Mesenchymal stem cell (in vitro differentiated cells and primary cell): ENCODE measurements at regions not wholly inside any gene's neighbourhood (a gene's known extent, or its start where the extent isn't known, plus 50 kb on each side); places are given as distances from the start of the nearest gene placed in this dataset.

Experiments
- DNase-seq: peaks from one replicate; pipeline ENCODE4 v3.0.0-alpha.2; 2013
- H2AFZ ChIP-seq: one replicate; pipeline ENCODE4 v1.6.1; 2013; ENCODE audit warnings: low read depth, mild to moderate bottlenecking, control low read depth, inconsistent platforms, low read length, moderate library complexity
- H2AK5ac ChIP-seq: 2 replicates; pipeline ENCODE4 v1.6.1; 2013; ENCODE audit warnings: low read length, moderate library complexity, mild to moderate bottlenecking, inconsistent platforms; ENCODE audit not compliant: severe bottlenecking
- H2BK120ac ChIP-seq: one replicate; pipeline ENCODE4 v1.6.1; 2013; ENCODE audit warnings: low read depth, mild to moderate bottlenecking, inconsistent platforms, low read length, moderate library complexity
- H2BK12ac ChIP-seq, 2 experiments: one replicate each; pipeline ENCODE4 v1.6.1; 2013; ENCODE audit warnings: inconsistent platforms in 2 of 2, low read length in 2 of 2, mild to moderate bottlenecking in 2 of 2, moderate library complexity in 2 of 2, control low read depth in 1 of 2
- H2BK15ac ChIP-seq: one replicate; pipeline ENCODE4 v1.6.1; 2013; ENCODE audit warnings: mild to moderate bottlenecking, low read depth, inconsistent platforms; ENCODE audit not compliant: poor library complexity, severe bottlenecking
- H2BK5ac ChIP-seq: 2 replicates; pipeline ENCODE4 v1.6.1; 2013; ENCODE audit warnings: low read depth, mild to moderate bottlenecking, low read length, control low read depth, inconsistent platforms; ENCODE audit not compliant: poor library complexity, severe bottlenecking
- H3K14ac ChIP-seq, 2 experiments: one replicate each; pipeline ENCODE4 v1.6.1; 2013; ENCODE audit warnings: inconsistent platforms in 2 of 2, low read length in 2 of 2, control low read depth in 1 of 2, mild to moderate bottlenecking in 1 of 2, moderate library complexity in 1 of 2
- H3K18ac ChIP-seq, 2 experiments: one replicate each; pipeline ENCODE4 v1.6.1; 2013; ENCODE audit warnings: inconsistent platforms in 2 of 2, low read length in 2 of 2, control low read depth in 1 of 2, low read depth in 1 of 2, mild to moderate bottlenecking in 1 of 2
- H3K23ac ChIP-seq, 2 experiments: one replicate each; pipeline ENCODE4 v1.6.1; 2013; ENCODE audit warnings: inconsistent platforms in 2 of 2, low read length in 2 of 2, mild to moderate bottlenecking in 2 of 2, moderate library complexity in 2 of 2, control low read depth in 1 of 2
- H3K27ac ChIP-seq: 2 replicates; pipeline ENCODE4 v1.5.1; 2013; ENCODE audit warnings: mild to moderate bottlenecking, moderate library complexity, low read length, control low read depth, inconsistent platforms; ENCODE audit not compliant: poor library complexity, severe bottlenecking
- H3K27me3 ChIP-seq, 2 experiments: 2 replicates each; pipeline versions ENCODE4 v1.6.1 to v1.7.0; 2013; ENCODE audit warnings: low read length in 2 of 2, mild to moderate bottlenecking in 2 of 2, moderate library complexity in 2 of 2, control low read depth in 1 of 2, inconsistent platforms in 1 of 2; ENCODE audit not compliant: control insufficient read depth in 1 of 2, insufficient read depth in 1 of 2
- H3K36me3 ChIP-seq, 2 experiments: 2 replicates each; pipeline versions ENCODE4 v1.6.1 to v1.7.0; 2013; ENCODE audit warnings: low read length in 2 of 2, control low read depth in 1 of 2, inconsistent platforms in 1 of 2, low read depth in 1 of 2, mild to moderate bottlenecking in 1 of 2; ENCODE audit not compliant: insufficient read depth in 2 of 2, control insufficient read depth in 1 of 2
- H3K4ac ChIP-seq, 2 experiments: one replicate each; pipeline ENCODE4 v1.6.1; 2013; ENCODE audit warnings: inconsistent platforms in 2 of 2, low read length in 2 of 2, mild to moderate bottlenecking in 2 of 2, moderate library complexity in 2 of 2, control low read depth in 1 of 2, low read depth in 1 of 2
- H3K4me1 ChIP-seq: 2 replicates; pipeline ENCODE4 v1.6.1; 2013; ENCODE audit warnings: low read depth, low read length, control low read depth; ENCODE audit not compliant: control insufficient read depth, insufficient read depth
- H3K4me2 ChIP-seq: 2 replicates; pipeline ENCODE4 v1.6.1; 2013; ENCODE audit warnings: low read length, mild to moderate bottlenecking, inconsistent platforms; ENCODE audit not compliant: poor library complexity, severe bottlenecking
- H3K4me3 ChIP-seq, 2 experiments: 2 replicates each; pipeline versions ENCODE4 v1.5.1 to v1.7.0; 2013; ENCODE audit warnings: low read length in 2 of 2, mild to moderate bottlenecking in 2 of 2, control low read depth in 1 of 2, low read depth in 1 of 2; ENCODE audit not compliant: insufficient read depth in 1 of 2
- H3K79me1 ChIP-seq: replicated peaks from 2 replicates; pipeline ENCODE4 v1.6.1; 2013; ENCODE audit warnings: mild to moderate bottlenecking, control low read depth, low read length, inconsistent platforms; ENCODE audit not compliant: poor library complexity, severe bottlenecking
- H3K9ac ChIP-seq: 2 replicates; pipeline ENCODE4 v1.7.0; 2013; ENCODE audit warnings: mild to moderate bottlenecking, low read length, moderate library complexity
- H3K9me3 ChIP-seq: 2 replicates; pipeline ENCODE4 v1.7.0; 2013; ENCODE audit warnings: mild to moderate bottlenecking, low read length; ENCODE audit not compliant: control insufficient read depth
- H4K8ac ChIP-seq: one replicate; pipeline ENCODE4 v1.6.1; 2013; ENCODE audit warnings: inconsistent platforms, mild to moderate bottlenecking, low read length, moderate library complexity
- H4K91ac ChIP-seq: one replicate; pipeline ENCODE4 v1.6.1; 2013; ENCODE audit warnings: mild to moderate bottlenecking, low read length, inconsistent platforms
- WGBS: methylation state at CpG from one replicate; pipeline ENCODE4 v1.1.7; 2013; ENCODE audit warnings: mixed read lengths; 5-methylcytosine and 5-hydroxymethylcytosine counted together

DNA sequence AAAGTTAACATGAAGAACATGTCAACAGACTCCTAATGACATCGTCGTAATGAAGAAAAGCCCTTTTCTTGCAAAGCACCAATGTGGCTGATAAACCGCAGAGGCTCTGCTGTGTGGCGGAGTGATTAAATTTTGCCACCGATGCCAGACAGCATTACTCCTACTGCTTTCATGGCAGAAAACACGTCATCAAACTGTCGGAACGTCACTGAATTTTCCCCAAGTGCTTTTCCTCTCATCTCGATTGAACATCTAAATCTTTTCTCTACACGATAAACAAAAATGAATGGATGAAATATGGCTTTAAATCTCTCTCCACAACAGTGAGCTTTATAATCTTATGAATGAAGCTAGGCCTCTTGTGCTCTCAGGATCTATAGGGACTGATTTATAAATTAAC, 159.8 kb upstream of the REG3G start:
- H3K27me3 ChIP-seq: no peaks in the 10 kb centered on the region
- H3K9ac ChIP-seq: no peak overlapping the region
- no peak overlapping the region for H3K18ac ChIP-seq
- H2AFZ ChIP-seq: no peak overlapping the region
- H3K27ac ChIP-seq: no peak overlapping the region
- H3K4me3 ChIP-seq: no peak overlapping the region
- H4K91ac ChIP-seq: no peak overlapping the region
- H2AK5ac ChIP-seq: no peak overlapping the region
- H3K23ac ChIP-seq: no peak overlapping the region
- H3K79me1 ChIP-seq: no peaks in the 10 kb centered on the region
- no peak for DNase-seq
- no peak overlapping the region for H3K4ac ChIP-seq
- no peaks in the 10 kb centered on the region for H3K4me1 ChIP-seq
- H2BK12ac ChIP-seq: no peak overlapping the region
- no peaks in the 10 kb centered on the region for H3K36me3 ChIP-seq
- H2BK5ac ChIP-seq: no peak overlapping the region
- no peak overlapping the region for H2BK120ac ChIP-seq
- no peak overlapping the region for H2BK15ac ChIP-seq
- no peak overlapping the region for H3K14ac ChIP-seq
- WGBS: 94% methylated on average over 7 of the region's 10 CpGs
- no peak overlapping the region for H4K8ac ChIP-seq
- H3K4me2 ChIP-seq: no peak overlapping the region
- H3K9me3 ChIP-seq: no peaks in the 10 kb centered on the region

DNA sequence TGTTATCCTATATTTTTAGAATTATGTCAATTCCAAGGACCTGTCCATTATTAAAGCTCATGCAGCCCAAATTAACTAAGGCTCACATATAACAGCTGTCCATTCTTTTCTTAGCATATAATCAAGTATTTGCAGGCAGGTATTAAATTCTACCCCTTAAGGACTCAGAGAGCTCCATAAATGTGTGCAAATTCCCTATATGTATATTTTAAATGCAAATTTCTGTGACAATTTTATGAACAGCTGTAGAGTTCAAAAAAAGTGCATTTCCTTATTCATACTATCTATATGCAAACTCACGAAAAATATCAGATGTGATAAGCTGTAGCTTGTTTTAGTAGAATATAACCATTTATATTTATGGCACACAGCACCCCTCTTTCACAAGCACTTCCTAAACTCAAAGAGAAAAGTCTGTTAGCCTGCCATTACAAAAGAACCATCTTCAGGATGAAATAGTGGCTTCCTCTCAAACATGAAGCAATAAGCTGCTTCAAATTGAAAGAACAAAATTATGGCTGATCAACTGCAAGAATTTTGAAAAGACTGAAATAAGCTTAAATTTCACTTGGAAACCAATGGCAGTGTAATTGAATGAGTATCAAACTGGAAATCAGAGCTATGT, 155.0 kb upstream of the REG3G start:
- Histone ChIP-seq H4K8ac (no peak overlapping the region), H3K4me2 (no peak overlapping the region), H3K27me3 (no peaks in the 10 kb centered on the region), H3K9me3 (no peaks in the 10 kb centered on the region), H3K14ac (no peak overlapping the region), H3K36me3 (no peaks in the 10 kb centered on the region), H2AFZ (no peak overlapping the region), H4K91ac (no peak overlapping the region), H3K9ac (no peak overlapping the region), H3K27ac (no peak overlapping the region), H3K4ac (no peak overlapping the region), H3K23ac (no peak overlapping the region), H3K79me1 (no peaks in the 10 kb centered on the region), H3K4me3 (no peak overlapping the region), H3K4me1 (no peaks in the 10 kb centered on the region), H2BK15ac (no peak overlapping the region), H2BK120ac (no peak overlapping the region), H2AK5ac (no peak overlapping the region), H2BK12ac (no peak overlapping the region), H2BK5ac (no peak overlapping the region), H3K18ac (no peak overlapping the region)
- DNase-seq: no peak
- WGBS: no CpG with 5 or more reads among the region's 1 CpG

DNA sequence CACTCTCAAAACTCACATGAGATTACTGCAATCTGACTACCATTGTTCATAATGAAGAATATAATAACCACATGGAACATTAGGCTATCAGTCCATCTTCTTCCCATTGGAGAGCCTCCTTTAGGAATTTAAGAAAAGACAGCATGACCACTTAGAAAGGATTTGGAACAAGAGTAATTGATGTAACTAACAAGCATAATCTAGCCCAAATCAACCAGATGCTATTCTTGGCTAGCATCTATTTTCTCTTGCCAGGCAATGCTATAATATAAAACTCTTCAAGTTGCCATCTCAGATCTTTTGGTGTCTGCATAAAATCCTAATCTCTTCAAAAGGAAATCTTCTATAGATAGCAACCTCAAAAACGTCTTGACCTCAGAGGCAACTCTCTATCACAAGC, 152.0 kb upstream of the REG3G start:
- no peaks in the 10 kb centered on the region for H3K27me3 ChIP-seq
- no CpG with 5 or more reads among the region's 1 CpG for WGBS

GRCh38 chr2:78876316-78876688, 149.2 kb upstream of the REG3G start:
- WGBS: 100% methylated on average over 1 of the region's 2 CpGs
- no peak overlapping the region for H2AK5ac ChIP-seq

More for the DNA sequence above, 152.0 kb upstream of the REG3G start:
- H3K27ac ChIP-seq: no peak overlapping the region
- H3K14ac ChIP-seq: no peak overlapping the region
- H3K18ac ChIP-seq: no peak overlapping the region
- H3K4ac ChIP-seq: no peak overlapping the region
- no peak overlapping the region for H2AK5ac ChIP-seq
- no peak overlapping the region for H3K4me3 ChIP-seq
- no peak overlapping the region for H2AFZ ChIP-seq
- DNase-seq: no peak
- H3K4me1 ChIP-seq: no peaks in the 10 kb centered on the region
- H4K91ac ChIP-seq: no peak overlapping the region
- H3K36me3 ChIP-seq: no peaks in the 10 kb centered on the region
- H2BK5ac ChIP-seq: no peak overlapping the region
- no peak overlapping the region for H4K8ac ChIP-seq
- H2BK120ac ChIP-seq: no peak overlapping the region
- no peak overlapping the region for H3K4me2 ChIP-seq
- H2BK12ac ChIP-seq: no peak overlapping the region
- H3K79me1 ChIP-seq: no peaks in the 10 kb centered on the region
- no peak overlapping the region for H3K9ac ChIP-seq
- H2BK15ac ChIP-seq: no peak overlapping the region
- no peaks in the 10 kb centered on the region for H3K9me3 ChIP-seq
- H3K23ac ChIP-seq: no peak overlapping the region

More at GRCh38 chr2:78876316-78876688, 149.2 kb upstream of the REG3G start:
- Histone ChIP-seq H2BK12ac (no peak overlapping the region), H2AFZ (no peak overlapping the region), H4K8ac (no peak overlapping the region), H3K23ac (no peak overlapping the region), H3K4me3 (no peak overlapping the region), H3K18ac (no peak overlapping the region), H3K36me3 (no peaks in the 10 kb centered on the region), H2BK15ac (no peak overlapping the region), H3K4ac (no peak overlapping the region), H2BK120ac (no peak overlapping the region), H3K4me2 (no peak overlapping the region), H3K14ac (no peak overlapping the region), H4K91ac (no peak overlapping the region), H3K27ac (no peak overlapping the region), H3K27me3 (no peaks in the 10 kb centered on the region), H2BK5ac (no peak overlapping the region), H3K9ac (no peak overlapping the region), H3K4me1 (no peaks in the 10 kb centered on the region), H3K9me3 (no peaks in the 10 kb centered on the region), H3K79me1 (no peaks in the 10 kb centered on the region)
- DNase-seq: no peak
